GM21825 (cell line): ENCODE measurements at regions not wholly inside any gene's neighbourhood (a gene's known extent, or its start where the extent isn't known, plus 50 kb on each side); places are given as distances from the start of the nearest gene placed in this dataset.
"Not testable (repeated sequence)": the region's sequence is repeated elsewhere in the genome, so short reads cannot be mapped to it uniquely, and the experiment has no call there.

Experiments used
- ATAC-seq: cut with Tn5 transposase; IDR thresholded peaks from one replicate; pipeline ENCODE4 v1.9.1; 2021; ENCODE audit warnings: mild to moderate bottlenecking, moderate library complexity; ENCODE audit not compliant: unreplicated experiment

- no peak for ATAC-seq
Measured at GRCh38 chr21:35202431-35202830, 153.3 kb upstream of the RUNX1 start.

DNA sequence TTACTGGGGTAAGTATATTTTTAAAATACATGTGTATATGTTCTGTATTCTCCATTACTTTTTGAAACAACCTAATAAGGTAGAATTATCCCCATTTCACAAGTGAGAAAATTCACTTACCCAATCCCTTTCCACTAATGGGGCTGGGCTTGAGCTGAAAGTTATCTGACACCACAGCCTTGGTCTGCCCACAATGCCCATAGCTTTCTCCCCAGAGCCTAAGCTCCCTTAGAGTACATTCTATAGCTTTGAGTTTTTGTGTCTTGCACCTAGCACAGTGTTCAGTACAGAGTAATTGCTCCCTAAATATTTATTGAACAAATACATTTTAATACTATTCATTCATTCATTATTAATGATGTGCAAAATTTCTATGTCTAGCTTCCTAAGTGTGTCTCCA lies 152.7 kb upstream of the RUNX1 start:
- no peak for ATAC-seq

GRCh38 chr21:35201288-35201687 lies 152.2 kb upstream of the RUNX1 start:
- ATAC-seq, result no peak

GRCh38 chr21:35199733-35200015 lies 150.6 kb upstream of the RUNX1 start:
- no peak for ATAC-seq

GRCh38 chr21:35198982-35199732 lies 150.1 kb upstream of the RUNX1 start:
- no peak for ATAC-seq

GRCh38 chr21:35198565-35198964 lies 149.5 kb upstream of the RUNX1 start:
- ATAC-seq, result no peak

- no peak for ATAC-seq
Measured at GRCh38 chr21:35197992-35198431, 148.9 kb upstream of the RUNX1 start.

DNA sequence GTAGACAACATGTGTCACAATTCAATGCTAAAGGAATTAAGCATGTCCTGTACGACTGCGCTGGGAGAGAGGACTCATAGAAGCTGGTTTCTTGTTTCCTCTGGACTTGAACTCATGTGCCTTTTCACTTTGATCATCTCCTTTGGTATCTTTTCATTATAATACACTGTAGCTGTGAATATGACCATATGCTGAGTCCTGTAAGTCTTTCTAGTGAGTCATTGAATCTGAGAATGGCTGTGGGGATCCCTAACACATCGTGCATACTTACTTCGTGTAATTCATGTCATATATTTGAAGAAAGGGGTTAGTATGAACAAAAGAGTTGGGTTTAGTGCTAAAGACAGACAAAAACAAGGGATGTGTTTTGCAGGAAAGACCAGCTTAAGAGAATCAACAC lies 148.1 kb upstream of the RUNX1 start:
- no peak for ATAC-seq

- no peak for ATAC-seq
Measured at GRCh38 chr21:35196128-35196527, 147.0 kb upstream of the RUNX1 start.

DNA sequence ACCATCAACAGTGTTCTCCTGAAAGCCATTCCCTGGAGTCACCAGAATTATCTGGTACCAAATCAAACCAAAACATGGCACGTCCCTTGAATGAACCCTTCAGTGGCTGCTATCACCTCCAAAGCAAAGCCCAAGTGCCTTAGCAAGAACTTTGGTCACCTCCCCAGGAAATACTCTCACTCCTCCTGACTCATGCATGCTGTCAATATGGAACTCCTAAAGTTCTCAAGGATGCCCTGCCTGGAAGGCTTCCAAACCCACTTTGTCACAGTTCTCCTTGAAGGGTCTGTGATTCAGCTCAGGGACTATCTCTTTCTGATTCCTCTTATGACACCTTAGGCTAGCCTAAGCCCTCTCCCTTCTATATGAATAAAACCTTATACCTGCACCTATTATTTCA lies 146.1 kb upstream of the RUNX1 start:
- ATAC-seq, result no peak

- no peak for ATAC-seq
Measured at GRCh38 chr21:35191754-35192153, 142.7 kb upstream of the RUNX1 start.

DNA sequence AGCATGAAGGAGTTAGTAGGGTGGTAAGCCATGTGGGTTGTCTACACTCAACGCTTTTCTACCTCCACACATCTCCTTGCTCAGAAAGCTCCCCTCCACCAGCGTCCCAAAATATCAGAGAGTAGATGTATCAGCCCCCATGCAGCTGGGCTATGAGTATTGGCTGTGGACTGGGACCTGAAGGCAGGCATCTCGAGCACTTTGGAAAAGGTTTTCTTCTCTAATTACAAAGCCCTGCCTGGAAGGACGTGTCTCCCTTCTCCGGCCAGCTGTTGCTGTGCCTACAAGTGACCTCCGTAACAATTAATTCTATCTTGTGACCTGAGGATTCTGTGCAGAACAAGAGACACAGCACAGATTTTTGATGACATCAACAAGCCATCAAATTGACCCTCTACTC lies 142.0 kb upstream of the RUNX1 start:
- no peak for ATAC-seq

DNA sequence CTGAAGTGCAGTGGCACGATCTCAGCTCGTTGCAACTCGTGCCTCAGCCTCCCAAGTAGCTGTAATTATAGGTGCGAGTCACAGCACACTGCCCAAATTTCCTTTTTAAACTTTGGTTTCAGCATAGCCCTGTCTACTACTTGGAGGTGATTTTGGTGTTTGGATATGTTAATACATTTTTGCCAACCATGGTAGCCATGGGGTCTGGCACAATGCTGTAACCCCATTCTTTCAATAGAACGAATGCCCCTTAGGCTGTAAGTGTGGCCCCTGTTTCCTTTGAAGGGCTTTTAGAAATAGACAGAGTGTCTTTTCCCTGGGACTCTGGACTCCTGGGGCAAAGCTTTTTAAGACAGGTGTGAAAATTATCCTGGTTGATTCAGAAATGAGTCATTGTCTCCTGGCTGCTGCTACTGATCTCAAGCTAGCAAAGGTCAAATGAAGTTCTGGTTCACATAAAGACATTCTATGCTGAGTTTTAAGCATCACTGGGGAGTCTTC lies 141.1 kb upstream of the RUNX1 start:
- ATAC-seq, result peak; percentile 9

GRCh38 chr21:35189077-35189863 lies 140.2 kb upstream of the RUNX1 start:
- ATAC-seq, result peak; percentile 90

- ATAC-seq, result not testable (repeated sequence)
Measured at GRCh38 chr21:35183389-35183788, 134.3 kb upstream of the RUNX1 start.

DNA sequence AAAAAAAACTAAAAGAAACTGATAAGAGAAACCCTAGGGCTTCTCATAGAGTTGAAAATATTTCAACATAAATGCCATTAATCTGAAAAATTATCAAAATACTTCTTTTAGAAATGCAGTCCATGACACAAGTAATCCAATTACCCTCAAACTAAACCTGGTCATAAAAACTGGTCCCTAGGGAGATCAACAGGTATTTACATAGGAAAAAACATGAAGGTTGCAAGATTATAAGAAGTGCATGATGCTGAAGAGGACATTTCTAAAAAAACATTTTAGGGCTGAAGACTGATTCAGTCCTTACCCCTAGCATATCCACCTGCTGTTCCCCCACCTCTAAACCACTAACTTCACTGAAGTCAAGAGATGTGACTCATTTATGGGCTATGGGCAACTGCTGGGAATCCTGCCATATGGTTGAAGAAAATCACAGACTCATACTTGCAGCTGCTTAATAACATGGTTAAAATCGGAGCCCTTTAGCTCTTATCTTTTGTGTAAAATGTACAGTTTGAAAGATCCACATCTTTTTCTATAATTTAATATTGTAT lies 131.0 kb upstream of the RUNX1 start:
- no peak for ATAC-seq

DNA sequence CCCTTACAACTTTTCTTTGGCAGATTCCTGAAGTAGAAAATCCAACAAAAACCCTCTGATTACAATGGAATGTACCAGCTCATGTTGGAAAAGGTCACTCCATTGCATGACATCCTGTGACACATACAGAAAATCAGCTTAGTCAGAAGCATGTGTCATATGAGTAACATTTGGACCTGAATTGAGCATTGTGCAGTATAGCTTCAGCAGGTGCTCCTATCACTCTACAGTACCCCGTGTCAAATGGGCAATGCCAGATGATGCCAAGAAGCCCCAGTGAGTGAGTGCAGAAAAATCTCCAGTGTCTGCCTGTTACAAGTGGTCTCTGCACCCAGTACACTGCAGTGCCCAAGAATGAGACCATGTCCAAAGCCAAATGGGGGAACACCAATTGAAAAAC lies 129.7 kb upstream of the RUNX1 start:
- no peak for ATAC-seq

DNA sequence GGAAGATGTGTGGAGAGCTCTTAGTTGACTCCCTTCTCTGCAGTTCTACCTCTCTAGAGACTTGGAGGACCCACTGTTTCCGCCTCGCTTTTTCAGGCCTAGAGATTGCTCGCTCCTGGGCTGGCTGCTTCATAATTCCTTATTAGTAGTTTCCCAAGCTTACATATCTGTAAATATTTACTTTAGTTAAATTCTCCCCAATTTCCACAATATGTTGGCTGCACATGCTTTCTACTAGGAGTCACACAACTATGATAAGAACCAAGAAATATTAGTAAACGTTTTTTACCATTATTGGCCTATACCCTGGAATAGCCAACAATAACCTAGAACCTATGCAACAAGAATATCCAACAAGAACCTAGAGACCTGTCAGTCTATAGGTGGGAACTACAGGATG lies 129.0 kb upstream of the RUNX1 start:
- ATAC-seq, result no peak

DNA sequence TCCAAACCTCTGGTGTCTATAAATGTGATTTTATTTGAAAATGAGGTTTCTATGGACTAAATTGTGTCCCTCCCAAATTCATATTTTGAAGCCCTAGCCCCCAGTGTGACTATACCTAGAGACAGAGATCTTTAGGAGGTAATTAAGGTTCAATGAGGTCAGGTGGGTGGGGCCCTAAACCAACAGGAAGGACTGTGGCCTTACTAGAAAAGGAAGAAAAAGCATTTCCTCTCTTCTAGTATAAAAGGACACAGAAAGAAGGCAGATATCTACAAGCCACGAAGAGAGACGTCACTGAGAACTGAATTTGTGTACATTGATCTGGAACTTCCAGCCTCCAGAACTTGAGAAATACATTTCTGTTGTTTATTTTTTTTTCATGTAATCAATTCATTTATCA lies 123.1 kb upstream of the RUNX1 start:
- ATAC-seq, result no peak

DNA sequence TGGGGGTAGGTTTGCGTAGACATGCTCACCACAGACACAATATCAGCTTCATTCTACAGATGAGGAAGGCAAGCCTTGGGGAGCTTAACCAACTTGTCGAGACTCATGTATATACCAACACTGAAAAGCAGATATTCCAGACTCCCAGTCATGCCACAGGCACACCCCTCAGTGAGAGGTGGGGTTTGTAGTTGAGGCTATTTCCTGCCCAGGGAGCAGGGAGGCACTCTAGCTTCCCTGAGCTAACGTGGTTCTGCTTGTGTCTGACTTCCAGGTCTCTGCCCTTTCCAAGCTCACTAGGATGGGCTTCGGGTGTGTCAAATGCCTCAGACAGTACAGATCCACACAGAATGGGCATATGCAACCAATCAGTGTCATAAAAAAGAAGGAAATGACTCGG lies 122.3 kb upstream of the RUNX1 start:
- no peak for ATAC-seq

GRCh38 chr21:35170818-35171217 lies 121.7 kb upstream of the RUNX1 start:
- no peak for ATAC-seq

- no peak for ATAC-seq
Measured at GRCh38 chr21:35170244-35170643, 121.1 kb upstream of the RUNX1 start.
